OCI-LY7 (cell line): ENCODE measurements at regions not wholly inside any gene's neighbourhood (a gene's known extent, or its start where the extent isn't known, plus 50 kb on each side); places are given as distances from the start of the nearest gene placed in this dataset.

Source experiments
- BruUV-seq: library from RNA; stranded (reverse); fragments of 400-500 nt; replicated peaks from 2 replicates; lab custom pipeline; 2021; lab: Mats Ljungman, UMichigan
- CTCF ChIA-PET: fragments of 300-600 bp; sonication (Branson Sonifier 250); formaldehyde crosslinking; loops from one replicate; lab custom pipeline; 2022; ENCODE audit warnings: antibody characterized with exemption; ENCODE audit not compliant: unreplicated experiment; lab: Charles Lee
- POLR2A ChIA-PET: fragments of 300-600 bp; sonication (Branson Sonifier 250); formaldehyde crosslinking; loops from one replicate; lab custom pipeline; 2022; ENCODE audit warnings: antibody characterized with exemption; lab: Charles Lee
- DNase-seq: peaks from one replicate; pipeline ENCODE4 v3.0.0-alpha.2; 2015; ENCODE audit warnings: low spot score
- H2AFZ ChIP-seq: fragments of 200-600 bp; sonication (generic), shearing (Covaris generic); 2 replicates; pipeline ENCODE4 v1.6.1; 2014; ENCODE audit warnings: mild to moderate bottlenecking, antibody characterized with exemption, low read length, moderate library complexity
- H3K27ac ChIP-seq: fragments of 200-600 bp; sonication (generic); 2 replicates; pipeline ENCODE4 v1.5.1; 2014; ENCODE audit warnings: mixed run types, low read depth, mild to moderate bottlenecking, moderate library complexity, low read length, inconsistent platforms; ENCODE audit not compliant: poor library complexity, severe bottlenecking
- H3K36me3 ChIP-seq: fragments of 200-600 bp; sonication (generic); 2 replicates; pipeline ENCODE4 v1.6.1; 2014; ENCODE audit warnings: mild to moderate bottlenecking, antibody characterized with exemption, low read length, moderate library complexity, mixed read lengths; ENCODE audit not compliant: insufficient read depth
- H3K4me1 ChIP-seq: fragments of 200-600 bp; sonication (generic); 2 replicates; pipeline ENCODE4 v1.5.1; 2014; ENCODE audit warnings: mild to moderate bottlenecking, low read length; ENCODE audit not compliant: insufficient read depth, poor library complexity, severe bottlenecking
- H3K4me2 ChIP-seq: fragments of 200-600 bp; sonication (generic); 2 replicates; pipeline ENCODE4 v1.6.1; 2014; ENCODE audit warnings: mild to moderate bottlenecking, low read length
- H3K4me3 ChIP-seq: fragments of 200-600 bp; sonication (generic); 2 replicates; pipeline ENCODE4 v1.5.1; 2014; ENCODE audit warnings: mild to moderate bottlenecking, low read depth, low read length; ENCODE audit not compliant: poor library complexity, severe bottlenecking
- H3K79me2 ChIP-seq: fragments of 200-600 bp; sonication (generic); 2 replicates; pipeline ENCODE4 v1.6.1; 2016; ENCODE audit warnings: low read depth, mild to moderate bottlenecking, low read length, moderate library complexity, mixed read lengths; ENCODE audit not compliant: insufficient read depth
- H3K9me2 ChIP-seq: fragments of 200-600 bp; sonication (generic); 2 replicates; pipeline ENCODE4 v1.6.1; 2016; ENCODE audit warnings: mild to moderate bottlenecking, low read length, mixed read lengths; ENCODE audit not compliant: insufficient read depth
- H3K9me3 ChIP-seq: fragments of 200-600 bp; sonication (generic); 2 replicates; pipeline ENCODE4 v1.6.1; 2014; ENCODE audit warnings: mild to moderate bottlenecking, mixed run types, low read length, mixed read lengths
- H4K20me1 ChIP-seq: fragments of 200-600 bp; sonication (generic); 2 replicates; pipeline ENCODE4 v1.6.1; 2014; ENCODE audit warnings: mild to moderate bottlenecking, antibody characterized with exemption, low read length, moderate library complexity, mixed read lengths; ENCODE audit not compliant: insufficient read depth
- EZH2phosphoT487 ChIP-seq: fragments of 200-600 bp; sonication (generic); IDR thresholded peaks from 2 replicates; pipeline ENCODE4 v1.6.1; 2018; ENCODE audit warnings: low read depth, borderline replicate concordance, mild to moderate bottlenecking, mixed run types, antibody characterized with exemption, low read length, moderate library complexity, mixed read lengths
- intact Hi-C: fragments of 100-400 bp; cut with micrococcal nuclease; formaldehyde crosslinking; loops from one replicate; pipeline ENCODE4 v1.10.0; 2022; ENCODE audit not compliant: unreplicated experiment
- TF ChIP-seq, protein P1 (sequence below): fragments of 200-600 bp; sonication (generic); conservative IDR thresholded peaks from 2 replicates; pipeline ENCODE4 v1.5.1; 2014; ENCODE audit warnings: mild to moderate bottlenecking, antibody characterized with exemption, low read length, moderate library complexity, mixed read lengths

DNA sequence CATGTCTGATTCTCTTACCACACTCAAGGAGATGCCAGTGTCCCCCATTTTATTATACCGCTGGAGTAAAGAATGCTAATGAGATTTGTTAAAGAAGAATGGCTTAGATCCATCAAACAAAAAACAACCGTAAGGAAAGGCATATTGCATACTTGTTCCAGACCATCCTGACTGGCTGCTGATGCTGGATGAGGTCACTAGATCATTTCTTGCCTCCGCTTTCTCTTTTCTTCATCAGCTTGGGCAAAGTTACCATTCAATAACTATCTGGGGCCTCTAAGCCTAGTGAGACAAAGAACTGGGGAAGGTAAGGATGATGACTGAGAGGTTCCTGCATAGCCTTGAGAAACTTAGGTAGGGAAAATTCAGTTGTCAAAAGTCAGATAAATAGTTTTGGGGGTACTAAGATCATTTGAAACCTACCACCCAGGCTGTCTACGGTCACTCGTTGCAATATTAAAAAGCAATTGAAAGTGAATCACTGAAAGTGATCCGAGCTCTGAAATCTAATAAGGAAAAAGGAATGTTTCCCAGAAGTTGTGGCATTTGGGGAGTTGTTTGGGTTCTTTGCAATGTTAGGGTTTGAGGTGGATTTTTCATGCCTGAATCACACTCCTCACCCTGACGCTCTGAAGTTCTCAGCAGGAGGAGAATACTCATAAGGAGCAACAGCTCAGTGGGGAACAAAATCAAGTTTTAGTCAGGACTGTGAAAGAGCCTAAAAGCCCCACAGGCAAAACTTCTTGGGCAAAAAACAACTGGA, 176.8 kb downstream of the HHIPL2 start:
- Histone ChIP-seq H3K27ac (no peak overlapping the region), H3K9me3 (no peaks in the 10 kb centered on the region), H3K4me1 (no peaks in the 10 kb centered on the region), H4K20me1 (no peaks in the 10 kb centered on the region), H3K9me2 (no peaks in the 10 kb centered on the region), H2AFZ (no peak overlapping the region), H3K4me3 (no peak overlapping the region), H3K4me2 (no peak overlapping the region), H3K36me3 (no peaks in the 10 kb centered on the region), H3K79me2 (no peaks in the 10 kb centered on the region)
- ChIA-PET CTCF (no interaction called here), POLR2A (no interaction called here)
- DNase-seq, result no peak
- TF ChIP-seq, protein P1, sequence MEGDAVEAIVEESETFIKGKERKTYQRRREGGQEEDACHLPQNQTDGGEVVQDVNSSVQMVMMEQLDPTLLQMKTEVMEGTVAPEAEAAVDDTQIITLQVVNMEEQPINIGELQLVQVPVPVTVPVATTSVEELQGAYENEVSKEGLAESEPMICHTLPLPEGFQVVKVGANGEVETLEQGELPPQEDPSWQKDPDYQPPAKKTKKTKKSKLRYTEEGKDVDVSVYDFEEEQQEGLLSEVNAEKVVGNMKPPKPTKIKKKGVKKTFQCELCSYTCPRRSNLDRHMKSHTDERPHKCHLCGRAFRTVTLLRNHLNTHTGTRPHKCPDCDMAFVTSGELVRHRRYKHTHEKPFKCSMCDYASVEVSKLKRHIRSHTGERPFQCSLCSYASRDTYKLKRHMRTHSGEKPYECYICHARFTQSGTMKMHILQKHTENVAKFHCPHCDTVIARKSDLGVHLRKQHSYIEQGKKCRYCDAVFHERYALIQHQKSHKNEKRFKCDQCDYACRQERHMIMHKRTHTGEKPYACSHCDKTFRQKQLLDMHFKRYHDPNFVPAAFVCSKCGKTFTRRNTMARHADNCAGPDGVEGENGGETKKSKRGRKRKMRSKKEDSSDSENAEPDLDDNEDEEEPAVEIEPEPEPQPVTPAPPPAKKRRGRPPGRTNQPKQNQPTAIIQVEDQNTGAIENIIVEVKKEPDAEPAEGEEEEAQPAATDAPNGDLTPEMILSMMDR, result no peak
- TF ChIP-seq EZH2phosphoT487, result no peak
- BruUV-seq, result no TSS peak
- intact Hi-C loops, result no loop called here

DNA sequence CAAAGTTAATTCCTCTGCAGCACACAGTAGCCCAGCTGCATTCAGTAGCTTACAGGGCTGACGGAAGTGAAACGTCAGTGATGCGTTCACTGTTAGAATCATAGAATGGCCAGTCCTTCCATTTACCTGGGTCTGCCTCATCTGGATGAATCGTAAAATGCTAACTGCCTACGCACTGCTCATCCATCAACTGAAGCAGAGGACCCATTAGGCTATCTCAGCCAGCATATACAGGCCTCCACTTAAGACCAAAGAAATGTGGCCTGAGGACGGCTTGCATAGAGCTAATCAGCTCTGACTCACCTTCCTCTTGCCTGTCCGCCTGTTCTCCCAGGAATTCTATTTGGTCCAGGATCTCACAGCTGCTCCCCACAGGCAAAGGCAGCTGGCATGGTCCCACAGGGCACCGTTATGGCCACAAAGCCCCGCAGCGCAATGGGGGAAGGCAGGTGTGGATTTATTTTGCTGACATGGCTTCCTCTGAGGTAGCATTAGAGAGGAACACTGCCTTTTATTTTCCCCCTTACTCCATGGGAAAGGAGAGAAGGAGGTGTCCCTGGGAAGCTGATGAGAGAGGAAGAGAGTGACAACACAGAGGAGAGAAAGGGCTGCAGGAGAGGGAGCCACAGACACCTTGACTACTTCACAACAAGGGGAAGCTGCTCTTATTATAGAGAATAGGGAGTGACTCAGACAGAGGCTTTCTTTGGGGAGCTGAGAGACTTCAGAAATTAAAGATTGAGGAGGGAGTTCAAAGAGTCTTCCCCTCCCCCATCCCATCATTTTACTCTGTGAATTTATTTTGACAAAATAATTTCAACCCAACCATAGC, 177.6 kb downstream of the HHIPL2 start:
- Histone ChIP-seq H3K9me2 (no peaks in the 10 kb centered on the region), H3K4me2 (no peak overlapping the region), H3K4me3 (no peak overlapping the region), H2AFZ (no peak overlapping the region), H4K20me1 (no peaks in the 10 kb centered on the region), H3K79me2 (no peaks in the 10 kb centered on the region), H3K27ac (no peak overlapping the region), H3K9me3 (no peaks in the 10 kb centered on the region), H3K4me1 (no peaks in the 10 kb centered on the region), H3K36me3 (no peaks in the 10 kb centered on the region)
- intact Hi-C loops, result no loop called here
- CTCF ChIA-PET, result no interaction called here
- DNase-seq, result no peak
- BruUV-seq, result no TSS peak
- POLR2A ChIA-PET, result no interaction called here
- no peak for TF ChIP-seq EZH2phosphoT487

GRCh38 chr1:222369148-222369547, 178.8 kb downstream of the HHIPL2 start:
- TF ChIP-seq, protein P1, result no peak
- TF ChIP-seq EZH2phosphoT487, result no peak
- ChIA-PET CTCF (no interaction called here), POLR2A (no interaction called here)
- Histone ChIP-seq H3K9me2 (no peaks in the 10 kb centered on the region), H3K4me2 (no peak overlapping the region), H3K79me2 (no peaks in the 10 kb centered on the region), H4K20me1 (no peaks in the 10 kb centered on the region), H2AFZ (no peak overlapping the region), H3K4me3 (no peak overlapping the region), H3K9me3 (no peaks in the 10 kb centered on the region), H3K4me1 (no peaks in the 10 kb centered on the region), H3K27ac (no peak overlapping the region), H3K36me3 (no peaks in the 10 kb centered on the region)
- intact Hi-C loops, result no loop called here
- no peak for DNase-seq
- no TSS peak for BruUV-seq
